ENCODE measurements at regions not wholly inside any gene's neighbourhood (a gene's known extent, or its start where the extent isn't known, plus 50 kb on each side); places are given as distances from the start of the nearest gene placed in this dataset.

- DNase-seq = no peak
Measured at GRCh38 chr9:38284588-38285051, 107.9 kb upstream of the ALDH1B1 start.

GRCh38 chr9:38284039-38284575 is 108.4 kb upstream of the ALDH1B1 start:
- no peak for DNase-seq

GRCh38 chr9:38282756-38283155 is 109.7 kb upstream of the ALDH1B1 start:
- DNase-seq = no peak

- no peak for DNase-seq
Measured at GRCh38 chr9:38281917-38282316, 110.6 kb upstream of the ALDH1B1 start.

GRCh38 chr9:38281196-38281595 is 111.3 kb upstream of the ALDH1B1 start:
- DNase-seq = no peak

GRCh38 chr9:38280251-38280800 is 112.2 kb upstream of the ALDH1B1 start:
- DNase-seq = no peak

- DNase-seq = no peak
Measured at GRCh38 chr9:38278931-38279679, 113.4 kb upstream of the ALDH1B1 start.

- DNase-seq = no peak
Measured at GRCh38 chr9:38278457-38278856, 114.0 kb upstream of the ALDH1B1 start.

- DNase-seq = no peak
Measured at GRCh38 chr9:38277601-38278200, 114.8 kb upstream of the ALDH1B1 start.

- no peak for DNase-seq
Measured at GRCh38 chr9:38276771-38277439, 115.6 kb upstream of the ALDH1B1 start.

- DNase-seq = no peak
Measured at GRCh38 chr9:38274800-38275199, 117.7 kb upstream of the ALDH1B1 start.

GRCh38 chr9:38272710-38273109 is 119.8 kb upstream of the ALDH1B1 start:
- DNase-seq = no peak

- no peak for DNase-seq
Measured at GRCh38 chr9:38271666-38272241, 120.7 kb upstream of the ALDH1B1 start.

- no peak for DNase-seq
Measured at GRCh38 chr9:38269775-38270174, 122.7 kb upstream of the ALDH1B1 start.

GRCh38 chr9:38263532-38263931 is 129.0 kb upstream of the ALDH1B1 start:
- DNase-seq = no peak

GRCh38 chr9:38259519-38260218 is 132.8 kb upstream of the ALDH1B1 start:
- DNase-seq = no peak

GRCh38 chr9:38259056-38259455 is 133.4 kb upstream of the ALDH1B1 start:
- DNase-seq = no peak

GRCh38 chr9:38257626-38258215 is 134.8 kb upstream of the ALDH1B1 start:
- no peak for DNase-seq

GRCh38 chr9:38256461-38256860 is 136.0 kb upstream of the ALDH1B1 start:
- DNase-seq = no peak

GRCh38 chr9:38255599-38255998 is 136.9 kb upstream of the ALDH1B1 start:
- no peak for DNase-seq

GRCh38 chr9:38254756-38255155 is 137.7 kb upstream of the ALDH1B1 start:
- no peak for DNase-seq

GRCh38 chr9:38254151-38254550 is 138.4 kb upstream of the ALDH1B1 start:
- DNase-seq = no peak
